ENCODE measurements at regions not wholly inside any gene's neighbourhood (a gene's known extent, or its start where the extent isn't known, plus 50 kb on each side); places are given as distances from the start of the nearest gene placed in this dataset.

GRCh38 chr11:33500332-33500731, 200.3 kb downstream of the C11orf91 start:
- H2BK12ac ChIP-seq (ENCODE audit: low read length in 2 of 2): no peak overlapping the region
- no peak overlapping the region for H2BK120ac ChIP-seq (ENCODE audit: low read depth, low read length)
- H2BK5ac ChIP-seq (ENCODE audit: low read depth, low read length, poor library complexity, severe bottlenecking): no peak overlapping the region
- peaks cover 15% of the 10 kb centered on the region for H3K79me1 ChIP-seq (replicated peaks; ENCODE audit: low read length, poor library complexity, severe bottlenecking)
- no peak overlapping the region for H3K27ac ChIP-seq (ENCODE audit: low read length, poor library complexity, severe bottlenecking)
- no peaks in the 10 kb centered on the region for H3K27me3 ChIP-seq (ENCODE audit: control insufficient read depth in 1 of 2, insufficient read depth in 1 of 2, low read length in 2 of 2)
- no peak overlapping the region for H2AFZ ChIP-seq (ENCODE audit: low read depth, low read length)
- no peak overlapping the region for H3K14ac ChIP-seq (ENCODE audit: low read length in 2 of 2)
- no peak for DNase-seq
- H3K18ac ChIP-seq (ENCODE audit: low read depth in 1 of 2, low read length in 2 of 2): no peak overlapping the region
- H2BK15ac ChIP-seq (ENCODE audit: low read depth, poor library complexity, severe bottlenecking): no peak overlapping the region
- no peak overlapping the region for H3K23ac ChIP-seq (ENCODE audit: low read length in 2 of 2)
- WGBS: no CpG with 5 or more reads among the region's 1 CpG
- H4K8ac ChIP-seq (ENCODE audit: low read length): no peak overlapping the region
- no peaks in the 10 kb centered on the region for H3K36me3 ChIP-seq (ENCODE audit: control insufficient read depth in 1 of 2, insufficient read depth in 2 of 2, low read depth in 1 of 2, low read length in 2 of 2)
- no peak overlapping the region for H4K91ac ChIP-seq (ENCODE audit: low read length)
- no peaks in the 10 kb centered on the region for H3K9me3 ChIP-seq (ENCODE audit: control insufficient read depth, low read length)
- H3K4ac ChIP-seq (ENCODE audit: low read depth in 1 of 2, low read length in 2 of 2): no peak overlapping the region
- no peak overlapping the region for H3K9ac ChIP-seq (ENCODE audit: low read length)
- H3K4me2 ChIP-seq (ENCODE audit: low read length, poor library complexity, severe bottlenecking): no peak overlapping the region
- H3K4me3 ChIP-seq (ENCODE audit: insufficient read depth in 1 of 2, low read depth in 1 of 2, low read length in 2 of 2): no peak overlapping the region
- no peak overlapping the region for H2AK5ac ChIP-seq (ENCODE audit: low read length, severe bottlenecking)
- H3K4me1 ChIP-seq (ENCODE audit: control insufficient read depth, insufficient read depth, low read depth, low read length): no peaks in the 10 kb centered on the region

GRCh38 chr11:33492596-33492995, 208.0 kb downstream of the C11orf91 start:
- Histone ChIP-seq H2BK15ac (ENCODE audit: low read depth, poor library complexity, severe bottlenecking) (no peak overlapping the region), H3K9ac (ENCODE audit: low read length) (no peak overlapping the region), H2AFZ (ENCODE audit: low read depth, low read length) (no peak overlapping the region), H3K36me3 (ENCODE audit: control insufficient read depth in 1 of 2, insufficient read depth in 2 of 2, low read depth in 1 of 2, low read length in 2 of 2) (no peaks in the 10 kb centered on the region), H3K27ac (ENCODE audit: low read length, poor library complexity, severe bottlenecking) (no peak overlapping the region), H3K79me1 (replicated peaks; ENCODE audit: low read length, poor library complexity, severe bottlenecking) (peaks cover 29% of the 10 kb centered on the region), H3K4me1 (ENCODE audit: control insufficient read depth, insufficient read depth, low read depth, low read length) (no peaks in the 10 kb centered on the region), H3K9me3 (ENCODE audit: control insufficient read depth, low read length) (no peaks in the 10 kb centered on the region), H2BK12ac (ENCODE audit: low read length in 2 of 2) (no peak overlapping the region), H3K4ac (ENCODE audit: low read depth in 1 of 2, low read length in 2 of 2) (no peak overlapping the region), H2AK5ac (ENCODE audit: low read length, severe bottlenecking) (no peak overlapping the region), H3K27me3 (ENCODE audit: control insufficient read depth in 1 of 2, insufficient read depth in 1 of 2, low read length in 2 of 2) (no peaks in the 10 kb centered on the region), H2BK5ac (ENCODE audit: low read depth, low read length, poor library complexity, severe bottlenecking) (no peak overlapping the region), H4K8ac (ENCODE audit: low read length) (no peak overlapping the region), H4K91ac (ENCODE audit: low read length) (no peak overlapping the region), H3K4me2 (ENCODE audit: low read length, poor library complexity, severe bottlenecking) (no peak overlapping the region), H3K18ac (ENCODE audit: low read depth in 1 of 2, low read length in 2 of 2) (no peak overlapping the region), H3K14ac (ENCODE audit: low read length in 2 of 2) (no peak overlapping the region), H3K23ac (ENCODE audit: low read length in 2 of 2) (no peak overlapping the region), H2BK120ac (ENCODE audit: low read depth, low read length) (no peak overlapping the region), H3K4me3 (ENCODE audit: insufficient read depth in 1 of 2, low read depth in 1 of 2, low read length in 2 of 2) (no peak overlapping the region)
- 83% methylated on average over 5 of the region's 6 CpGs for WGBS
- DNase-seq: no peak

- Histone ChIP-seq H4K91ac (ENCODE audit: low read length) (no peak overlapping the region), H2BK12ac (ENCODE audit: low read length in 2 of 2) (no peak overlapping the region), H3K4ac (ENCODE audit: low read depth in 1 of 2, low read length in 2 of 2) (no peak overlapping the region), H3K4me2 (ENCODE audit: low read length, poor library complexity, severe bottlenecking) (no peak overlapping the region), H3K23ac (ENCODE audit: low read length in 2 of 2) (no peak overlapping the region), H2AFZ (ENCODE audit: low read depth, low read length) (no peak overlapping the region), H3K4me3 (ENCODE audit: insufficient read depth in 1 of 2, low read depth in 1 of 2, low read length in 2 of 2) (no peak overlapping the region), H2BK120ac (ENCODE audit: low read depth, low read length) (no peak overlapping the region), H3K27ac (ENCODE audit: low read length, poor library complexity, severe bottlenecking) (no peak overlapping the region), H2BK15ac (ENCODE audit: low read depth, poor library complexity, severe bottlenecking) (no peak overlapping the region), H2BK5ac (ENCODE audit: low read depth, low read length, poor library complexity, severe bottlenecking) (no peak overlapping the region), H3K4me1 (ENCODE audit: control insufficient read depth, insufficient read depth, low read depth, low read length) (no peaks in the 10 kb centered on the region), H3K79me1 (replicated peaks; ENCODE audit: low read length, poor library complexity, severe bottlenecking) (peaks cover 25% of the 10 kb centered on the region), H3K36me3 (ENCODE audit: control insufficient read depth in 1 of 2, insufficient read depth in 2 of 2, low read depth in 1 of 2, low read length in 2 of 2) (no peaks in the 10 kb centered on the region), H2AK5ac (ENCODE audit: low read length, severe bottlenecking) (no peak overlapping the region), H3K9ac (ENCODE audit: low read length) (no peak overlapping the region), H3K14ac (ENCODE audit: low read length in 2 of 2) (no peak overlapping the region), H3K9me3 (ENCODE audit: control insufficient read depth, low read length) (no peaks in the 10 kb centered on the region), H4K8ac (ENCODE audit: low read length) (no peak overlapping the region), H3K18ac (ENCODE audit: low read depth in 1 of 2, low read length in 2 of 2) (no peak overlapping the region), H3K27me3 (ENCODE audit: control insufficient read depth in 1 of 2, insufficient read depth in 1 of 2, low read length in 2 of 2) (no peaks in the 10 kb centered on the region)
- 73% methylated on average over 3 of the region's 3 CpGs for WGBS
- no peak for DNase-seq
Measured at GRCh38 chr11:33490842-33491370, 209.7 kb downstream of the C11orf91 start.

GRCh38 chr11:33488971-33489370, 211.7 kb downstream of the C11orf91 start:
- Histone ChIP-seq H3K79me1 (replicated peaks; ENCODE audit: low read length, poor library complexity, severe bottlenecking) (peaks cover 27% of the 10 kb centered on the region), H3K4me1 (ENCODE audit: control insufficient read depth, insufficient read depth, low read depth, low read length) (no peaks in the 10 kb centered on the region), H3K4ac (ENCODE audit: low read depth in 1 of 2, low read length in 2 of 2) (no peak overlapping the region), H3K4me2 (ENCODE audit: low read length, poor library complexity, severe bottlenecking) (no peak overlapping the region), H4K8ac (ENCODE audit: low read length) (no peak overlapping the region), H3K9ac (ENCODE audit: low read length) (no peak overlapping the region), H3K27me3 (ENCODE audit: control insufficient read depth in 1 of 2, insufficient read depth in 1 of 2, low read length in 2 of 2) (no peaks in the 10 kb centered on the region), H3K4me3 (ENCODE audit: insufficient read depth in 1 of 2, low read depth in 1 of 2, low read length in 2 of 2) (no peak overlapping the region), H3K9me3 (ENCODE audit: control insufficient read depth, low read length) (no peaks in the 10 kb centered on the region), H2AK5ac (ENCODE audit: low read length, severe bottlenecking) (no peak overlapping the region), H2BK15ac (ENCODE audit: low read depth, poor library complexity, severe bottlenecking) (no peak overlapping the region), H3K14ac (ENCODE audit: low read length in 2 of 2) (no peak overlapping the region), H2AFZ (ENCODE audit: low read depth, low read length) (no peak overlapping the region), H2BK12ac (ENCODE audit: low read length in 2 of 2) (no peak overlapping the region), H3K23ac (ENCODE audit: low read length in 2 of 2) (no peak overlapping the region), H2BK120ac (ENCODE audit: low read depth, low read length) (no peak overlapping the region), H3K27ac (ENCODE audit: low read length, poor library complexity, severe bottlenecking) (no peak overlapping the region), H4K91ac (ENCODE audit: low read length) (no peak overlapping the region), H3K36me3 (ENCODE audit: control insufficient read depth in 1 of 2, insufficient read depth in 2 of 2, low read depth in 1 of 2, low read length in 2 of 2) (no peaks in the 10 kb centered on the region), H2BK5ac (ENCODE audit: low read depth, low read length, poor library complexity, severe bottlenecking) (no peak overlapping the region), H3K18ac (ENCODE audit: low read depth in 1 of 2, low read length in 2 of 2) (no peak overlapping the region)
- WGBS: 70% methylated on average over 2 of the region's 3 CpGs
- DNase-seq: no peak
